Muscle layer of colon (tissue), 2 donors: ENCODE measurements at regions not wholly inside any gene's neighbourhood (a gene's known extent, or its start where the extent isn't known, plus 50 kb on each side); places are given as distances from the start of the nearest gene placed in this dataset.

Source experiments
- H3K27ac ChIP-seq: one replicate; pipeline ENCODE4 v1.7.0; 2013; ENCODE audit warnings: low read depth, mild to moderate bottlenecking, low read length, moderate library complexity
- H3K27me3 ChIP-seq, 2 donors: one replicate each; pipeline ENCODE4 v1.7.0; 2013; ENCODE audit warnings: low read length in 2 of 2, mild to moderate bottlenecking in 2 of 2; ENCODE audit not compliant: insufficient read depth in 2 of 2, control insufficient read depth in 1 of 2
- H3K36me3 ChIP-seq: one replicate; pipeline ENCODE4 v1.7.0; 2013; ENCODE audit warnings: mild to moderate bottlenecking, low read length; ENCODE audit not compliant: insufficient read depth
- H3K4me1 ChIP-seq: one replicate; pipeline ENCODE4 v1.7.0; 2013; ENCODE audit warnings: mild to moderate bottlenecking, low read length; ENCODE audit not compliant: insufficient read depth
- H3K4me3 ChIP-seq, 2 donors: one replicate each; pipeline ENCODE4 v1.7.0; 2013; ENCODE audit warnings: low read length in 2 of 2, low read depth in 1 of 2, mild to moderate bottlenecking in 1 of 2, moderate library complexity in 1 of 2
- H3K9ac ChIP-seq: one replicate; pipeline ENCODE4 v1.7.0; 2013; ENCODE audit warnings: low read length
- H3K9me3 ChIP-seq: one replicate; pipeline ENCODE4 v1.7.0; 2013; ENCODE audit warnings: mild to moderate bottlenecking, low read length
- donor health status: abdominal sarcoma.
- donor health status: Adenocarcinoma of cecum.

DNA sequence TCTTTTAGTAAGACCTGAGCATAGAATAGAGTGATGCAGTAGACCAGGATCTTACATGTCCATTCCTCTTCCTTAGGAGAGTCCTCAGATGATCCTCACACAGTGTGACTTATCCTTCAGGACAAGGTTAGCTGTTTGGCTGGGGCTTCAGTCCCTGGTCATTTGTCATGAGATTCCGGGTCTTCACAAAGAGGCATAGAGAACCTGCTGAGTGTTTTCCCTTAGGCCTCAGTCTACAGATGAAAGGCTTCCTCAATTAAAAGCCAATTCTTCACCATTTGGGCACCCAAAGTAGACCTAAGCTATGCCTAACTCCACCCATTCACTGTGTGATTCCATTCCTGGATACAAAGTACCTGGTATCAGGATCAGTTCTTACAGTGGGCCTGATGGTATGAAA is 329.8 kb upstream of the RUNX1 start:
- no peaks in the 10 kb centered on the region for H3K27me3 ChIP-seq
- no peaks in the 10 kb centered on the region for H3K36me3 ChIP-seq
- H3K9me3 ChIP-seq = no peaks in the 10 kb centered on the region
- H3K27ac ChIP-seq = no peak overlapping the region
- H3K9ac ChIP-seq = no peak overlapping the region
- H3K4me1 ChIP-seq = no peaks in the 10 kb centered on the region
- no peak overlapping the region for H3K4me3 ChIP-seq

DNA sequence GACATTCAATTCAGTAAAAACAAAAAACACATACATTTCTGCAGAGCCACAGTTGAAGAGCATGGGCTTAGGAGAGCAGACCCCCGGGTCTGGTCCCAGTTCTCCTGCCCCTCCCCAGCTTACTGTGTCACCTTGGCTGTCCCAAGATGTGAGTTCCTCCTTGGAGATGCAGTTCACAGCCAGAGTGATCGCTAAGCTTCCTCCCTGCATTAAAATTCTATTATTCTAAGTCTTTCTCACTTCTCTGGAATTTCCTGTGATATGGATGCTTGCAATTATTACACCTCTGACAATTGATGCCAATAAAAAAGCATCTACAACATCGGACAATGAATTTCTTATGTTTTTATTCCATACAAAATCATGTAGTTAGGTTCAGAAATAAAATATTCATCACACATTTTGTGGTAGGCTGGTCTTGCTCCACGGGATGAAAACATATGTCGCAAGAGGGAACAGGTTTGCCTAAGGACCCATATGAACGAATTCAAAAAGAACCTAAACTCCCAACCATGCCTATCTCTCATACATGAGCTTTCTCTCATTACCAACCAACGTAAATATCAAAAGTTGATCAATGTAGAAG is 328.5 kb upstream of the RUNX1 start:
- Histone ChIP-seq H3K4me3 (no peak overlapping the region), H3K27me3 (no peaks in the 10 kb centered on the region), H3K4me1 (no peaks in the 10 kb centered on the region), H3K9ac (no peak overlapping the region), H3K27ac (no peak overlapping the region), H3K36me3 (no peaks in the 10 kb centered on the region), H3K9me3 (no peaks in the 10 kb centered on the region)

DNA sequence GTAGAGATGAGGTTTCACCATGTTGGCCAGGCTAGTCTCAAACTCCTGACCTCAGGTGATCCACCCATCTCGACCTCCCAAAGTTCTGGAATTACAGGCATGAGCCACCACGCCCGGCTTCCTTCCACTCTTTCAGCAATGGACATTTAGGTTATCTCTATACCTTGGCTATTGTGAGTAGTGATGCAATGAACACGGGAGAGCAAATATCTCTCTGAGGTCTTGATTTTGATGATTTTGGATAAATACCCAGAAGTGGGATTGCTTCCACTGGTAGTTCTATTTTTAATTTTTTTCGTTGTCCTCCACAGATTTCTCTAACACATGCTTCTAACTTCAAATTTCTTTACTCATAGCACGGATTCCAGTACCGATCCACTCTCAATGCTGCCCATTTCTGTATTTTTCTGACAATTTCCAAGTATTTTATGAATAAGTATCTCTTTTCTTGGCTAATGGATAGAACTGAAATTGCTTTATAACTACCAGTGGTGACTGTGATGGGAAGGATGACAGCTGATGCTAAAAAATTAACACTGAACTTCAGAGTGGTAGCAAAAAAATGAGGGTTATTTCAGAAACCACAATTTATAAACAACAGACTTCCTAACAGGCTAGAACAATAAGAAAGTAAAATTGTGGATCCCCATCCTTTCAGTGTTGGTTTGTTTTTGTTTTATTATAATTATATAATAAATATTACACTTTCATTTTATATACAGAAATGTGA is 327.5 kb upstream of the RUNX1 start:
- Histone ChIP-seq H3K9ac (no peak overlapping the region), H3K9me3 (no peaks in the 10 kb centered on the region), H3K4me3 (no peak overlapping the region), H3K4me1 (no peaks in the 10 kb centered on the region), H3K27me3 (no peaks in the 10 kb centered on the region), H3K27ac (no peak overlapping the region), H3K36me3 (no peaks in the 10 kb centered on the region)

DNA sequence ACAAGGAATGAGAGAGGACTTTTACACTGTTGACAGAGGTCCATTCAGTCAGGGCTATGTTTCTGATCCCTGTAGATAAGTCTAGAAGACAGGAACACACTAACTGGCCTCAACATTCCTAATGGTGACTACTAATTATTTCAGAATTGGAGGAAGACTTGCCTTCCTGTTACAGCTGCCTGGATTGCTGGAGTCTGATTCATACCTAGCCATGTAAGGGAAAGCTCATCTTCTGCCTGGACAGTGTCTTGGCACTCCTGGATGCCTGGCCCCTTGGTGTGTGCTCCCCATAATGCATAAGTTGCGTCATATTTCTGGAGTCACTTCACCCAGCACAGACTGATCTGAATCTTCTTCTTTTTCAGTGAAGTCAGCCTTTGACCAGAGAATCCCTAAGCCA is 326.0 kb upstream of the RUNX1 start:
- H3K27me3 ChIP-seq = no peaks in the 10 kb centered on the region
- no peaks in the 10 kb centered on the region for H3K9me3 ChIP-seq
- no peak overlapping the region for H3K27ac ChIP-seq
- H3K36me3 ChIP-seq = no peaks in the 10 kb centered on the region
- no peak overlapping the region for H3K4me3 ChIP-seq
- H3K9ac ChIP-seq = no peak overlapping the region
- H3K4me1 ChIP-seq = no peaks in the 10 kb centered on the region

DNA sequence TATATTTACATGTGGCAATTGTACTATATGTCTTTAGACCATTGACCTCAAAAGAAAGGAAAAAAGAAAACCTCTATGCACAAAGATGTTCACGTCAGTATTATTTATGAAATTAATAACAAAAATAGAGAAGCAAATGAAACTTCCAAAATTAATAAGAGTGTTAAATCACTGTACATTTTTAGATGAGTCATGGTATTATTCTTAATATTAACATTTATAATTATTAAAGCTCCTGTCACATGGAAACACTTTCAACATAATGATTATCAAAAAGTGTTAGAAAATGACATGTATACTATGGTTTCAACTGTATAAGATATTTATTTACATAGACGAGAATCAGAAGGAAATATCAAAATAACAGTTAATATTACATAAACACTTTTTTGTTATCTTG is 324.9 kb upstream of the RUNX1 start:
- Histone ChIP-seq H3K27ac (no peak overlapping the region), H3K4me3 (no peak overlapping the region), H3K9me3 (no peaks in the 10 kb centered on the region), H3K27me3 (no peaks in the 10 kb centered on the region), H3K4me1 (no peaks in the 10 kb centered on the region), H3K9ac (no peak overlapping the region), H3K36me3 (no peaks in the 10 kb centered on the region)

DNA sequence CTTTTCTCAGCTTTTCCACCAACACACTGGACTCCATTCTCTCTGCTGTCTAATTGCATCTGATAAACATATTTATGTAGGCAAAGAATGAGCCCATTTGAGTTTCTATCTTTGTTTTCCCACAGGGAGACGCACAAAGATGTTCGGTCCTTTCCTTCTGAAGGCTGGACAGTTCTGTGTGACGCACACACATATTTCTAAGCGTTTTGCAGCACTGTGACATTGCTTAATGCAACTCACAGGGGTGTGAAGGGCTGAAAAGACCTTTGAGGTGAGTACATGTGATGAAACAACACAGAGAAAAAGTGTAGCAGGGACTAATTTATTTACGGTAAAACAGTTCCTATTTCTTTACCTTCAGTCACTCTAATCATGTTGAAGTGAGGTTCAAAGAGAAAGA is 323.1 kb upstream of the RUNX1 start:
- no peaks in the 10 kb centered on the region for H3K36me3 ChIP-seq
- no peaks in the 10 kb centered on the region for H3K9me3 ChIP-seq
- no peaks in the 10 kb centered on the region for H3K4me1 ChIP-seq
- H3K27me3 ChIP-seq = no peaks in the 10 kb centered on the region
- H3K9ac ChIP-seq = no peak overlapping the region
- no peak overlapping the region for H3K4me3 ChIP-seq
- H3K27ac ChIP-seq = no peak overlapping the region

DNA sequence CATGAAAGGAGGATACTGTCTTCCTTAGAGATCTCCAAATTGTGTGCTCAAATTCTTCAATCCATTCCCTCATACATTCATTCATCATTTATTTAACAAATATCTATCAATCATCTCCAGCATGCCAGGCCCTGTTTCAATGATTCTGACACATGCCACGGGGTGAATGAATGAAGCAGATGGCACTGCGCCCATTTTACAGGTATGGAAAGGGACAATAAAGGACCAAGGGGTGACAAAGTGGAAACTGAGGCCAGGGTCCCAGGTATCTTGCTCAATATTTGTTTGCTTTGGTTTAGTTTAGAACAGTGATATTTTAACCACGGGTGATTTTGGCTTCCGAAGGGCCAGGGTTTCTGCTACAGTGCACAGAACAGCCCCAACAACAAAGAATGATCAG is 321.6 kb upstream of the RUNX1 start:
- no peaks in the 10 kb centered on the region for H3K4me1 ChIP-seq
- no peak overlapping the region for H3K4me3 ChIP-seq
- no peaks in the 10 kb centered on the region for H3K9me3 ChIP-seq
- no peak overlapping the region for H3K9ac ChIP-seq
- no peaks in the 10 kb centered on the region for H3K36me3 ChIP-seq
- no peaks in the 10 kb centered on the region for H3K27me3 ChIP-seq
- H3K27ac ChIP-seq = no peak overlapping the region

DNA sequence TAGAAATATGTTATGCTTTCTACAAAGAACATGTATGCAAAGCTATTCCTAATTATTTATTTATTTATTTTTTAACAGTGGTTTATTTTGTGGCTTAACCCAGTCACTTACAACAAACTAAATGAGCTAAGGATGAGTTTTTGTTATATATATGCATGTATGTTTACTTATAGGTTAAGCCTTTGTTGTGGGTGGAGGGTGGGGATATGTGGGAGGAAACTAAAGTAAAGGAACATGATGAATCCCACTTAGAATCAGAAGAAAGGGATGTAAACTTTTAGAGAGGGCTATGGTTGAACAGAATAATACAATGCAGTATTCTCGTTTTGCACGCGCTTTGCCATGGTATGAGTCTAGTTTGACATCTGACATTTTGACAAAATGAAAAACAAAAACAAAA is 321.0 kb upstream of the RUNX1 start:
- Histone ChIP-seq H3K36me3 (no peaks in the 10 kb centered on the region), H3K9ac (no peak overlapping the region), H3K27ac (no peak overlapping the region), H3K9me3 (no peaks in the 10 kb centered on the region), H3K4me3 (no peak overlapping the region), H3K27me3 (no peaks in the 10 kb centered on the region), H3K4me1 (no peaks in the 10 kb centered on the region)

DNA sequence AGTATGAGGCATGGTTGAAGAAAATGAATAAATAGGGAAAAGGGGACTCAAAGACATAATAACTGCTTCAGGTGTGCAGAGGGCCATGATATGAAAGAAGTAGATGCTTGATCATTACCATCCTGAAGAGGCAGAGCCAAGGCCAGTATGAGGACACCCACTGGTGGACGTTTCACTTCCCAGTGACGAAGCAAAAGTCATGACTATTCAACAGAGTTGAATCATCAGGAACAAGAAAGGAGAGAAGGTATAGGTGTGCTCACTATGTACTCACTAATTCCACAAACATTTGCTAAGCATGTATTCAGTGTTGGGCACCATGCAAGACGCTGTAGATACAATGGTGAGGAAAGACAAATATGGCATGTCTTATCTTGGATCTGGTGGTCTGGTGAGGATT is 319.2 kb upstream of the RUNX1 start:
- Histone ChIP-seq H3K27me3 (no peaks in the 10 kb centered on the region), H3K9me3 (no peaks in the 10 kb centered on the region), H3K36me3 (no peaks in the 10 kb centered on the region), H3K27ac (no peak overlapping the region), H3K4me1 (no peaks in the 10 kb centered on the region), H3K4me3 (no peak overlapping the region), H3K9ac (no peak overlapping the region)

DNA sequence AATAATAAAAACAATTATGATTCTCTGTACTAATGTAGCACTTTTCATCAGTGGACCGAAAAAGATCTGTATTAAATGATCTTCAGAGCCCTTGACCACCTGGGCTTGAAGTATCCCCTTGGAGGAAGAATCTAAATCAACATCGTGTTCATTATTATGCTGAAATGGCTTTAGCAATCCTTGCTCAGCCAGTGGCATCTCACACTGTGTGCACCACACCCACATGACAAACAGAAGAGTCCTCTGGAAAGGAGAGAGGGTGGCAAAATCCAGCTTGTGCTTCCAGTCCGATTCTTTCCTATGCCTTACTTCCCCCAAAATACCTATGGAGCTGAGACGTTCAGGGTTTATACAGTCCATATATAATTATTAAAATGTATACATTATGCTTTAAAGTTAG is 318.5 kb upstream of the RUNX1 start:
- Histone ChIP-seq H3K27me3 (no peaks in the 10 kb centered on the region), H3K27ac (no peak overlapping the region), H3K4me1 (no peaks in the 10 kb centered on the region), H3K9me3 (no peaks in the 10 kb centered on the region), H3K36me3 (no peaks in the 10 kb centered on the region), H3K9ac (no peak overlapping the region), H3K4me3 (no peak overlapping the region)

DNA sequence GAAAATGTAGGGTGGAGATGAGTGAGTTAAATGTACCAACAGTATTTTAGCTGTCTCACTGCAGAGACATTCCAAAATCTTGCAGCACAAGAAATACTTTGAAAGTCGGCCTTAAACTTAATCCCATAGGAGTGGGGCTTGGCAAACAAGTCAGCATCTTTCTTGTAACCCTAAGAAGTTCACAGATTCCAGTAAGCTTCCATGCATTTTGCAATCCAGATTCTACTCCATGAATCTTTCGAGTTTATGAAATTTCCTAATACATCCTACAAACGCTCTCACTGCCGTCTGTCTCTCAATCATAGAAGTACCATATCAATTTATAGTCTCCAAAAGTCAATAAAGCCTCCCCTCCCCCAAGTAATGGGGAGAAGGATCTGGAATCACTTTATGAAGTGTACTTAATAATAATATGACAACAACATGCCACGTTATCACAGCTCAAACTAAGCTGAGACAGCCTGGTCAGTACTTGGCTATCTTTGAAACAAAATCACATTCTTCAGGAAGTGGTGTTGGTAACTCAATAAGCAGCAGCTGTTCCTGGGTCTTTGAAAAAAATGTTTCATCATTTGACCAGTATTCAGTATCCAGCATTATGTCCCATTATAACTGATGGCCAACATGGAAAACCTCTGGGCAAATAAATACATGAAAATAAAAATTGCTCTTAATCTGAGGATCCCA is 317.4 kb upstream of the RUNX1 start:
- Histone ChIP-seq H3K9me3 (no peaks in the 10 kb centered on the region), H3K27me3 (no peaks in the 10 kb centered on the region), H3K4me1 (no peaks in the 10 kb centered on the region), H3K27ac (no peak overlapping the region), H3K9ac (no peak overlapping the region), H3K4me3 (no peak overlapping the region), H3K36me3 (no peaks in the 10 kb centered on the region)

DNA sequence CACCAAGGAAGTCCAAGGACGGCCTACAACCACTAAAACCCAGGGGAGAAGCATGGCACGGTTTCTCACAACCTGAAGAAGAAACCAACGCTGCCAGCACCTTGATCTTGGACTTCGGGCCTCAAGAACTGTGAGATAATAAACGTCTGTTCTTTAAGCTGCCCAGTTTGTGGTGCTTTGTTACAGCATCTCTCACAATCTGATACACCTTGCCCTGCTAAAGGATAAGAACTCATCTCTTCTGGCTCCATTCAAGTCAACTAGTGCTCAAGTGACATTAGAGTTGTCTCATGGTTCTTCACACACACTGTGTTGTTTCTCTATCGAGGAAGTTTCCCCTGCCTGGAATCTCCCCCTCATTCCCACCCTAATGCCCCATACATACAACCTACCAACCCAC is 314.4 kb upstream of the RUNX1 start:
- H3K27ac ChIP-seq = no peak overlapping the region
- no peaks in the 10 kb centered on the region for H3K27me3 ChIP-seq
- no peaks in the 10 kb centered on the region for H3K9me3 ChIP-seq
- H3K4me1 ChIP-seq = no peaks in the 10 kb centered on the region
- no peaks in the 10 kb centered on the region for H3K36me3 ChIP-seq
- no peak overlapping the region for H3K9ac ChIP-seq
- H3K4me3 ChIP-seq = no peak overlapping the region
